Uterus (tissue), 2 donors: ENCODE measurements at regions not wholly inside any gene's neighbourhood (a gene's known extent, or its start where the extent isn't known, plus 50 kb on each side); places are given as distances from the start of the nearest gene placed in this dataset.

Experiments
- POLR2A ChIP-seq, 2 donors: fragments of 450-650 bp; IDR thresholded peaks; one replicate each; pipeline ENCODE4 v1.6.1; 2016; ENCODE audit warnings: antibody characterized with exemption in 2 of 2, mild to moderate bottlenecking in 1 of 2, moderate library complexity in 1 of 2
- TF ChIP-seq, protein P1 (sequence below), 4 experiments: fragments of 200-600 bp in 2 of 4; fragments of 450-650 bp in 2 of 4; sonication (generic) in 2 of 4; IDR thresholded peaks; one replicate each; pipeline ENCODE4 v1.5.1; 2016 to 2019; ENCODE audit warnings: antibody characterized with exemption in 4 of 4, mild to moderate bottlenecking in 2 of 4, moderate library complexity in 1 of 4

GRCh38 chr1:79817031-79817560 is 810.6 kb upstream of the ADGRL4 start:
- no peak for TF ChIP-seq POLR2A (IDR thresholded peaks at IDR 0.05)
- TF ChIP-seq, protein P1, sequence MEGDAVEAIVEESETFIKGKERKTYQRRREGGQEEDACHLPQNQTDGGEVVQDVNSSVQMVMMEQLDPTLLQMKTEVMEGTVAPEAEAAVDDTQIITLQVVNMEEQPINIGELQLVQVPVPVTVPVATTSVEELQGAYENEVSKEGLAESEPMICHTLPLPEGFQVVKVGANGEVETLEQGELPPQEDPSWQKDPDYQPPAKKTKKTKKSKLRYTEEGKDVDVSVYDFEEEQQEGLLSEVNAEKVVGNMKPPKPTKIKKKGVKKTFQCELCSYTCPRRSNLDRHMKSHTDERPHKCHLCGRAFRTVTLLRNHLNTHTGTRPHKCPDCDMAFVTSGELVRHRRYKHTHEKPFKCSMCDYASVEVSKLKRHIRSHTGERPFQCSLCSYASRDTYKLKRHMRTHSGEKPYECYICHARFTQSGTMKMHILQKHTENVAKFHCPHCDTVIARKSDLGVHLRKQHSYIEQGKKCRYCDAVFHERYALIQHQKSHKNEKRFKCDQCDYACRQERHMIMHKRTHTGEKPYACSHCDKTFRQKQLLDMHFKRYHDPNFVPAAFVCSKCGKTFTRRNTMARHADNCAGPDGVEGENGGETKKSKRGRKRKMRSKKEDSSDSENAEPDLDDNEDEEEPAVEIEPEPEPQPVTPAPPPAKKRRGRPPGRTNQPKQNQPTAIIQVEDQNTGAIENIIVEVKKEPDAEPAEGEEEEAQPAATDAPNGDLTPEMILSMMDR (IDR thresholded peaks at IDR 0.05): no peak
